IMR-90 (cell line): ENCODE measurements at regions not wholly inside any gene's neighbourhood (a gene's known extent, or its start where the extent isn't known, plus 50 kb on each side); places are given as distances from the start of the nearest gene placed in this dataset.

Experiments used
- ATAC-seq: fragments of 200-7000 bp; cut with Tn5 transposase; 2 replicates; pipeline ENCODE4 v1.9.1; 2020; ENCODE audit warnings: low read depth, mild to moderate bottlenecking, moderate library complexity
- BruUV-seq: library from RNA; stranded (reverse); fragments of 400-500 nt; replicated peaks from 2 replicates; lab custom pipeline; 2021; lab: Mats Ljungman, UMichigan
- CTCF ChIA-PET: fragments of 300-600 bp; formaldehyde crosslinking; extraction: SDS; loops from one replicate; lab custom pipeline; 2021; ENCODE audit warnings: antibody characterized with exemption; lab: Yijun Ruan, JAX
- POLR2A ChIA-PET: fragments of 300-600 bp; sonication (Branson Sonifier 250); formaldehyde crosslinking; loops from one replicate; lab custom pipeline; 2022; ENCODE audit warnings: antibody characterized with exemption; ENCODE audit not compliant: unreplicated experiment; lab: Charles Lee
- DNase-seq: peaks from one replicate; pipeline ENCODE4 v3.0.0; 2013
- H2AFZ ChIP-seq: replicated peaks from 2 replicates; pipeline ENCODE3; 2013; ENCODE audit warnings: low read length, mild to moderate bottlenecking; ENCODE audit not compliant: poor library complexity
- H2AK5ac ChIP-seq: 2 replicates; pipeline ENCODE4 v1.6.1; 2013; ENCODE audit warnings: low read depth, low read length, inconsistent platforms
- H2AK9ac ChIP-seq: replicated peaks from 2 replicates; pipeline ENCODE3; 2013; ENCODE audit warnings: mild to moderate bottlenecking, low read depth, low read length, moderate library complexity; ENCODE audit not compliant: poor library complexity
- H2BK120ac ChIP-seq: 2 replicates; pipeline ENCODE4 v1.6.1; 2013; ENCODE audit warnings: low read depth, low read length, inconsistent platforms
- H2BK15ac ChIP-seq: 3 replicates; pipeline ENCODE4 v1.6.1; 2013; ENCODE audit warnings: low read depth, low read length, inconsistent platforms
- H2BK20ac ChIP-seq: 2 replicates; pipeline ENCODE4 v1.6.1; 2013; ENCODE audit warnings: low read depth, mild to moderate bottlenecking, inconsistent platforms, low read length, moderate library complexity
- H2BK5ac ChIP-seq: 2 replicates; pipeline ENCODE4 v1.6.1; 2013; ENCODE audit warnings: mild to moderate bottlenecking, low read depth, low read length, inconsistent platforms; ENCODE audit not compliant: poor library complexity, severe bottlenecking
- H3K14ac ChIP-seq: replicated peaks from 2 replicates; pipeline ENCODE4 v1.6.1; 2013; ENCODE audit warnings: low read depth, low read length, inconsistent platforms
- H3K18ac ChIP-seq: 2 replicates; pipeline ENCODE4 v1.6.1; 2013; ENCODE audit warnings: low read depth, low read length, control low read depth
- H3K23ac ChIP-seq: 2 replicates; pipeline ENCODE4 v1.6.1; 2013; ENCODE audit warnings: low read depth, low read length, inconsistent platforms
- H3K27ac ChIP-seq: 2 replicates; pipeline ENCODE4 v1.5.1; 2013; ENCODE audit warnings: mild to moderate bottlenecking, control low read depth, low read length; ENCODE audit not compliant: insufficient read depth
- H3K27me3 ChIP-seq: 2 replicates; pipeline ENCODE4 v1.6.1; 2013; ENCODE audit warnings: low read length; ENCODE audit not compliant: control insufficient read depth, insufficient read depth
- H3K36me3 ChIP-seq: 2 replicates; pipeline ENCODE4 v1.6.1; 2013; ENCODE audit warnings: low read length, mixed read lengths; ENCODE audit not compliant: control insufficient read depth, insufficient read depth
- H3K4ac ChIP-seq: 2 replicates; pipeline ENCODE4 v1.6.1; 2013; ENCODE audit warnings: low read depth, low read length, inconsistent platforms
- H3K4me1 ChIP-seq: 2 replicates; pipeline ENCODE4 v1.6.1; 2013; ENCODE audit warnings: low read length, mixed read lengths; ENCODE audit not compliant: control insufficient read depth, insufficient read depth
- H3K4me2 ChIP-seq: 2 replicates; pipeline ENCODE4 v1.6.1; 2013; ENCODE audit warnings: low read depth, mild to moderate bottlenecking, control low read depth, low read length, moderate library complexity
- H3K4me3 ChIP-seq: 2 replicates; pipeline ENCODE4 v1.5.1; 2013; ENCODE audit warnings: low read depth, mild to moderate bottlenecking, control low read depth, low read length, moderate library complexity; ENCODE audit not compliant: insufficient read depth
- H3K56ac ChIP-seq: 2 replicates; pipeline ENCODE4 v1.6.1; 2013; ENCODE audit warnings: low read length, inconsistent platforms; ENCODE audit not compliant: insufficient read depth; ENCODE audit errors: extremely low read depth
- H3K79me1 ChIP-seq, 2 experiments: 2 replicates each; pipeline ENCODE4 v1.6.1; 2013; ENCODE audit warnings: low read length in 2 of 2, inconsistent platforms in 1 of 2, low read depth in 1 of 2
- H3K9ac ChIP-seq: 2 replicates; pipeline ENCODE4 v1.6.1; 2013; ENCODE audit warnings: low read depth, low read length, control low read depth
- H3K9me1 ChIP-seq: 2 replicates; pipeline ENCODE4 v1.6.1; 2013; ENCODE audit warnings: low read length, inconsistent platforms; ENCODE audit not compliant: insufficient read depth
- H3K9me3 ChIP-seq: 2 replicates; pipeline ENCODE4 v1.6.1; 2013; ENCODE audit warnings: low read length; ENCODE audit not compliant: control insufficient read depth, insufficient read depth
- H4K20me1 ChIP-seq: 2 replicates; pipeline ENCODE4 v1.6.1; 2013; ENCODE audit warnings: low read length, inconsistent platforms; ENCODE audit not compliant: insufficient read depth
- H4K5ac ChIP-seq: 2 replicates; pipeline ENCODE4 v1.6.1; 2013; ENCODE audit warnings: mild to moderate bottlenecking, low read depth, low read length, control low read depth
- H4K8ac ChIP-seq, 2 experiments: 2 replicates each; pipeline ENCODE4 v1.6.1; 2013; ENCODE audit warnings: low read depth in 2 of 2, low read length in 2 of 2, control low read depth in 1 of 2, inconsistent platforms in 1 of 2
- H4K91ac ChIP-seq: 2 replicates; pipeline ENCODE4 v1.6.1; 2013; ENCODE audit warnings: low read depth, low read length, inconsistent platforms; ENCODE audit not compliant: insufficient read depth
- BHLHE40 ChIP-seq: fragments of 150-350 bp; IDR thresholded peaks from 2 replicates; pipeline ENCODE4 v1.6.1; 2016; ENCODE audit warnings: mild to moderate bottlenecking, low read depth, low read length
- CEBPB ChIP-seq: IDR thresholded peaks from 2 replicates; pipeline ENCODE4 v1.6.1; 2012; ENCODE audit warnings: low read depth, low read length, improper control_type of control experiment
- CHD1 ChIP-seq: IDR thresholded peaks from 2 replicates; pipeline ENCODE4 v1.6.1; 2012; ENCODE audit warnings: low read depth, low read length, improper control_type of control experiment
- FOS ChIP-seq: fragments of 150-350 bp; IDR thresholded peaks from 2 replicates; pipeline ENCODE4 v1.6.1; 2016; ENCODE audit warnings: low read depth, low read length
- MAFK ChIP-seq: IDR thresholded peaks from 2 replicates; pipeline ENCODE4 v1.6.1; 2012; ENCODE audit warnings: low read depth, low read length, improper control_type of control experiment
- MAZ ChIP-seq: IDR thresholded peaks from 2 replicates; pipeline ENCODE4 v1.6.1; 2012; ENCODE audit warnings: low read depth, mild to moderate bottlenecking, low read length, improper control_type of control experiment, moderate library complexity, borderline replicate concordance
- MXI1 ChIP-seq: IDR thresholded peaks from 2 replicates; pipeline ENCODE4 v1.6.1; 2012; ENCODE audit warnings: low read depth, mild to moderate bottlenecking, low read length, moderate library complexity, borderline replicate concordance
- NFE2L2 ChIP-seq: fragments of 150-350 bp; IDR thresholded peaks from 2 replicates; pipeline ENCODE4 v1.6.1; 2016; ENCODE audit warnings: low read depth, mild to moderate bottlenecking, low read length
- RAD21 ChIP-seq: IDR thresholded peaks from 2 replicates; pipeline ENCODE4 v1.6.1; 2012; ENCODE audit warnings: low read length, improper control_type of control experiment
- RCOR1 ChIP-seq: IDR thresholded peaks from 2 replicates; pipeline ENCODE4 v1.6.1; 2012; ENCODE audit warnings: mild to moderate bottlenecking, low read length, improper control_type of control experiment; ENCODE audit not compliant: insufficient replicate concordance
- SMC3 ChIP-seq: fragments of 150-350 bp; IDR thresholded peaks from 2 replicates; pipeline ENCODE4 v1.6.1; 2016; ENCODE audit warnings: low read depth, mild to moderate bottlenecking, antibody characterized with exemption, low read length, moderate library complexity
- WGBS, 2 experiments: methylation state at CpG; one replicate each; pipeline versions ENCODE4 v1.1.5 to v1.1.7; 2013; ENCODE audit warnings: missing lambda C conversion rate in 2 of 2; ENCODE audit not compliant: insufficient read length in 1 of 2; ENCODE audit errors: extremely low coverage in 2 of 2; 5-methylcytosine and 5-hydroxymethylcytosine counted together
- dilution Hi-C: fragments of 300-500 bp; cut with HindIII; formaldehyde crosslinking; loops from one replicate; pipeline ENCODE4 v1.14.3; 2018; ENCODE audit warnings: low sequenced_read_pairs; ENCODE audit not compliant: unreplicated experiment
- in situ Hi-C: fragments of 300-500 bp; cut with MboI; formaldehyde crosslinking; loops from 3 replicates; pipeline ENCODE4 v1.14.3; 2019; ENCODE audit warnings: low sequenced_read_pairs, inconsistent platforms, mixed read lengths
- intact Hi-C: fragments of 100-400 bp; cut with micrococcal nuclease; formaldehyde crosslinking; loops from 2 replicates; pipeline ENCODE4 v1.10.0; 2022
- TF ChIP-seq, protein P1 (sequence below): fragments of 150-350 bp; IDR thresholded peaks from 2 replicates; pipeline ENCODE4 v1.6.1; 2017; ENCODE audit warnings: mild to moderate bottlenecking, antibody characterized with exemption, low read length, low read depth
- TF ChIP-seq, protein P2 (sequence below): fragments of 150-350 bp; IDR thresholded peaks from 2 replicates; pipeline ENCODE4 v1.6.1; 2016; ENCODE audit warnings: low read depth, mild to moderate bottlenecking, low read length, moderate library complexity, borderline replicate concordance

DNA sequence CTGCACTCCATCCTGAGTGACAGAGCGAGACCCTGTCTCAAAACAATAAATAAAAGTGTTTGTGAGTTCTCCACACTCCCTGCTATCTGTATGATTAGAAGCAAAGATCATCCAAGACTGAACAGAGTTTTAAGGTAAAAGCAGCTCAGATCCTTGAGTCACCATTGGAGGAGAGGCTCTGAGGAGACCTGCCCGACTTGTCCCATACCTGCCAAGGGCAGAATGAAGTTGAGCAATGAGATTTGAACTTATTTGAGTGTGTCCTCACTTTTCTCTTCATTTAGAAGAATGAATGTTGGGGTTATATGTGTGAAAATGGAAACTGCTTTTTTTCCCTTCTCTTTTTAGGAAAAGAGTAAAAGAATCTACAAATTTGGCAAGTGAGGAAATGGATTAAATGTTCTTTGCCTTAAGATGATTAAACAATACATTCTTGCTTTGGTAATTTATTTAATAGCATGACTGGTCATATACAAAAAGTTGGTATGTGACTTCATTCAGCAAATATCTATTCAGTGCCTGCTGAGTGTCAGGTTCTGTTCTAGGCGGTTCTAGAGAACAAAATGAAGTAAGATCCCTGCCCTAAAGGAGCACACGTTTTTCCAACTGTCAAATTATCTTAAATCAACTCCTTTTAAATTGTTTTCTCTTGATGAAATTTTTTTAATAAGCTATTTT, 195.7 kb downstream of the ALDH8A1 start:
- DNase-seq: peak; percentile 11
- no peak for ATAC-seq
- dilution Hi-C loops: no loop called here
- Histone ChIP-seq H4K8ac (peak overlapping the region in 1 of 2 experiments; percentile 39; a peak in 1 of 4 replicates), H2AK9ac (no peak overlapping the region), H3K9me3 (no peaks in the 10 kb centered on the region), H3K27ac (no peak overlapping the region), H3K4me2 (no peak overlapping the region), H4K20me1 (no peaks in the 10 kb centered on the region), H2BK5ac (no peak overlapping the region), H3K56ac (no peak overlapping the region), H3K9ac (no peak overlapping the region), H3K9me1 (no peaks in the 10 kb centered on the region), H3K79me1 (no peaks in the 10 kb centered on the region), H3K36me3 (no peaks in the 10 kb centered on the region), H3K18ac (0 out of 2 replicates have a peak overlapping the region, but pooled peaks have one; percentile 74), H4K5ac (no peak overlapping the region), H3K4me1 (peaks cover 3% of the 10 kb centered on the region; the same call in 1 of the 2 replicates), H3K27me3 (no peaks in the 10 kb centered on the region), H2BK15ac (peak overlapping the region; percentile 52; the same call in 2 of the 3 replicates), H4K91ac (no peak overlapping the region; the same call in 1 of the 2 replicates), H3K23ac (peak overlapping the region; percentile 71), H2BK120ac (no peak overlapping the region; the same call in 1 of the 2 replicates), H3K4me3 (no peak overlapping the region), H2AK5ac (0 out of 2 replicates have a peak overlapping the region, but pooled peaks have one; percentile 74), H3K4ac (peak overlapping the region; percentile 39; the same call in 1 of the 2 replicates), H3K14ac (no peak overlapping the region), H2AFZ (no peak overlapping the region), H2BK20ac (peak overlapping the region; percentile 44; the same call in 1 of the 2 replicates)
- CTCF ChIA-PET: no interaction called here
- intact Hi-C loops: no loop called here
- no peak for TF ChIP-seq MAFK
- no peak for TF ChIP-seq MXI1
- TF ChIP-seq, protein P1, sequence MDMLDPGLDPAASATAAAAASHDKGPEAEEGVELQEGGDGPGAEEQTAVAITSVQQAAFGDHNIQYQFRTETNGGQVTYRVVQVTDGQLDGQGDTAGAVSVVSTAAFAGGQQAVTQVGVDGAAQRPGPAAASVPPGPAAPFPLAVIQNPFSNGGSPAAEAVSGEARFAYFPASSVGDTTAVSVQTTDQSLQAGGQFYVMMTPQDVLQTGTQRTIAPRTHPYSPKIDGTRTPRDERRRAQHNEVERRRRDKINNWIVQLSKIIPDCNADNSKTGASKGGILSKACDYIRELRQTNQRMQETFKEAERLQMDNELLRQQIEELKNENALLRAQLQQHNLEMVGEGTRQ: no peak
- TF ChIP-seq BHLHE40: no peak
- TF ChIP-seq, protein P2, sequence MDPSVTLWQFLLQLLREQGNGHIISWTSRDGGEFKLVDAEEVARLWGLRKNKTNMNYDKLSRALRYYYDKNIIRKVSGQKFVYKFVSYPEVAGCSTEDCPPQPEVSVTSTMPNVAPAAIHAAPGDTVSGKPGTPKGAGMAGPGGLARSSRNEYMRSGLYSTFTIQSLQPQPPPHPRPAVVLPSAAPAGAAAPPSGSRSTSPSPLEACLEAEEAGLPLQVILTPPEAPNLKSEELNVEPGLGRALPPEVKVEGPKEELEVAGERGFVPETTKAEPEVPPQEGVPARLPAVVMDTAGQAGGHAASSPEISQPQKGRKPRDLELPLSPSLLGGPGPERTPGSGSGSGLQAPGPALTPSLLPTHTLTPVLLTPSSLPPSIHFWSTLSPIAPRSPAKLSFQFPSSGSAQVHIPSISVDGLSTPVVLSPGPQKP: no peak
- no peak for TF ChIP-seq MAZ
- no peak for TF ChIP-seq NFE2L2
- TF ChIP-seq FOS: no peak
- TF ChIP-seq CEBPB: no peak
- TF ChIP-seq RCOR1: no peak
- no peak for TF ChIP-seq RAD21
- no peak for TF ChIP-seq SMC3
- no peak for TF ChIP-seq CHD1
- WGBS, 2 experiments: no CpG with 5 or more reads among the region's 4 CpGs
- in situ Hi-C loops: no loop called here
- POLR2A ChIA-PET: no interaction called here
- no TSS peak for BruUV-seq
